ENCODE measurements at regions not wholly inside any gene's neighbourhood (a gene's known extent, or its start where the extent isn't known, plus 50 kb on each side); places are given as distances from the start of the nearest gene placed in this dataset.

- DNase-seq = no peak
Measured at GRCh38 chr12:77131977-77132490, 66.7 kb upstream of the E2F7 start.

- DNase-seq = no peak
Measured at GRCh38 chr12:77130193-77130592, 64.8 kb upstream of the E2F7 start.

DNA sequence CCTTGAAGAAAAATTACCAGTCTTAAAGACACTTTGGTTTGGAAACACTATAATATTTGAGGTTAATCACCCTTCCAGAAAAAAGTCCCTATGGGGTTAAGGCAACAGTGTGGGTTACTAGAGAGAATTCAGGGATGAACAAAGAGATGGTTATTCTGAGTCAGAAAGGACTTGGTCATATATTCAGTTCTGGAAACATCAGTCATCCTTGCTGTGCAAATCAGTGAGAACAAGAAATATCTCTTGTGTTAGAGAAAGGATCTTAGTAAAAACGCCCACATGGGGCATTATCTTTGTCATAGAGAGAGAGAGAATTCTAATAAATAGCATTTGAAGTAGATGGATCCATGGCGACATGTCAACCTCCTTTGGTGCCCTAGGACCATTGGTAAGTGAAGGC, 59.4 kb upstream of the E2F7 start:
- DNase-seq = no peak

DNA sequence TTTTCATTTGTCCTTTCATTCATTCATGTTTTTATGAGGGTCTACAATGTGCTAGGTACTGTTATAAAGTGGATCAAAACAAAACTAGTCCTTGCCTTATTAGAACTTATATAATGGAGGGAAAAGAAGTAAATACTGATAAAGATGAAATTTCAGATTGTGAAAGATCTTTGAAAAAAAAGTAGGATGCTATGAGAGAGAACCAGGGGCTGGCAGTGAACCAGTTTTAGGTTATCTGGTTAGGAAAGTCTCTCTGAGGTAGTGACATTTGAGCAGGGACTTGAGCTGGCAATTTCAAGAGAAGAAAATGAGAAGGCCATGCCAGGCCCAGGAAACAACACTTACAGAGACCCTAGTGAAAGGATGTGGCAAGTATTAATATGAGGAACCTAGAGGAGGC, 57.3 kb upstream of the E2F7 start:
- no peak for DNase-seq

DNA sequence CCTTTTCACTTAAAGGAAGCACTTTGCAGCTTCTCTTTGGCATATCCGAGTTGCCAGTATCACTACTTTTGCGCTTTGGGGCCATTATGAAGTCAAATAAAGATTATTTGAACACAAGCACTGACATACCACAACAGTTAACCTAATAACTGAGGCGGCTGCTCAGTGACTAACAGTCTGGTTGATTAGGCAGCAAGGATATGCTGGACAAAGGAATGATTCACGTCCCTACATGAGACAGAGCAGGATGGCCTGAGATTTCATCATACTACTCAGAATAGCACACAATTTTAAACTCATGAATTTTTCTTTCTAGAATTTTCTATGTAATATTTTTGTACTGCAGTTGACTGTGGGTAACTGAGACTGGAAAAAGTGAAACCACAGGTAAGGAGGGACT, 56.9 kb upstream of the E2F7 start:
- no peak for DNase-seq

DNA sequence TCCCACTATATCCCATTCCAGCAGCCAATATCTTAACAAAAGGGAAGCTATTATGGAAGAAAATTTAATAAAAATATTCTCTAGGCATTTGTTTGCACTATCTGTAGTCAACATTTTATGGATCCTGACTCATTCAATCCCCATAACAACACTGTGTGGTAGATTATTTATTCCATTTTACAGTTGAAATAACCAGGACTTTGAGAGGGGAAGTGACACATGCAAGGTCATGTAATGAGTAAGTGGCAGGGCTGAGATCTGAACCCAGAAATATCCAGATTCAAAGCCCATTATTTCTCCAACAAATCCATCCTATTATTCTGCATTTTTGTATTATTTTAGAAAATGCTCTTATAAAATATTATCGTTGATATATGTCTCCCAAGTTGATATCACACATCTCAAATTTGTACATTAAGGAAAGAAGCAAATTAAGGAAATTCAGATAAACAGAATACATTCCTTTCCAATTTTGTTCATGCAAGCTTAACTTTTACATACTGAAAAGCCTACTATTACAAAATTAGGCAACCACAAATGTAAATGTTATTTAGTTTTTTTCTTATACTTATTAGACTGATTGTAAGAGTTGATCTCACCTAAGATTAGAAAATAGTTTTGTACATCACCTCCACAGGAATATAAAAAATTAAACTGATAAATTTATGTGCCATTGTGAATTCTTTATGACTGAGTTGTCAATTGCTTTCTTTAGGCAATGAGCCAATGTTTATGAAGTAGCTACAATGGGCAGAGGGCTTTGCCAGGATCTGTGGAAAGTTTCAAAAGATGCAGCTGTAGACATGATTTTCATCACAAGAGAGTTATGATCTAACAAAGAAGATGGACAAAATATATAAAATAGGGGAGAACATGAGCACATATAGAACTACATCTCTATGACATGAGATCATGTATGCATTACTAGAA, 55.1 kb upstream of the E2F7 start:
- no peak for DNase-seq

DNA sequence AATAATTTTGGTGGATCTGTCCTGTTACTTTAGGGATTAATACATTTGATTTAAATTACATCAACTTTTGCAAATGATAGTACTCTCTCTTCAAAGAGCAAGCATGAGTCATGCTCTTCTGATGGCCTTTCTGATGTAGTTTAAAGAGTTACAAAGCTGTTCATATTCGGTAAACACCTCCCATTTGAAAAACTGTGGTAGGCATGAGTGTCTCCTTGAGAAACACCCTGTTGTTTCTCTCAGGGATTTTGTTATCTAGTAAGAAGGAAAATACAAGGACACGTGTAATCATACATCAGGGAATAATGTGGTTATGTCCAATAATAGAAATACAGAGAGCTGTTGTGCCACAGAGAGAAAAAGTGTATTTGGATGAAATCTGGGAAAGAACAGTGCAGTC, 53.3 kb upstream of the E2F7 start:
- no peak for DNase-seq

DNA sequence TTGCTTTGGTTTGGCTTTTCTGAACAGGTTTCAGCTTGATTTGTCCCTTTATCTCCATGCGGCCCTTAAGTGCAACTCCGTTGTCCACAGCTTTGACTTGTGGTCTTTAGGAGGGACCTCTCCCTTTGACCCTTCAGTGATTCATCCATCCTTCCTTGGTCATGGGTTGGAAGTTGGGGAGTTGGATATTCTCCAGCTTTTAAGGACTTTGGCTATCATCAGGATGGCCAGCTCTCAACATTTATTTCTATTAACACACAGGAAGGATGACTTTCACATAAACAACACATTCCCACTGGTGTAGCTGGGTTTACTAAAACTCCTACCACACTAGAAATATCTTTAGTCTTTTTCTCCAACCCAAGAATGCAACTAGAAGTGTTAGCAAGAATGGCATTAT, 50.9 kb upstream of the E2F7 start:
- DNase-seq = no peak

GRCh38 chr12:77115471-77115870, 50.1 kb upstream of the E2F7 start:
- DNase-seq = no peak

Measured in nucleus accumbens (tissue), 56 donors.